Smooth muscle cell of the brain vasculature (primary cell): ENCODE measurements at regions not wholly inside any gene's neighbourhood (a gene's known extent, or its start where the extent isn't known, plus 50 kb on each side); places are given as distances from the start of the nearest gene placed in this dataset.
"Not testable (repeated sequence)": the region's sequence is repeated elsewhere in the genome, so short reads cannot be mapped to it uniquely, and the experiment has no call there.

ENCODE experiments used
- DNase-seq: peaks from one replicate; pipeline ENCODE4 v3.0.0-alpha.2; 2012; ENCODE audit warnings: low read depth, low spot score

GRCh38 chr2:66105066-66105753, 329.7 kb upstream of the MEIS1 start:
- DNase-seq = no peak

GRCh38 chr2:66103581-66103980, 331.3 kb upstream of the MEIS1 start:
- DNase-seq = no peak

DNA sequence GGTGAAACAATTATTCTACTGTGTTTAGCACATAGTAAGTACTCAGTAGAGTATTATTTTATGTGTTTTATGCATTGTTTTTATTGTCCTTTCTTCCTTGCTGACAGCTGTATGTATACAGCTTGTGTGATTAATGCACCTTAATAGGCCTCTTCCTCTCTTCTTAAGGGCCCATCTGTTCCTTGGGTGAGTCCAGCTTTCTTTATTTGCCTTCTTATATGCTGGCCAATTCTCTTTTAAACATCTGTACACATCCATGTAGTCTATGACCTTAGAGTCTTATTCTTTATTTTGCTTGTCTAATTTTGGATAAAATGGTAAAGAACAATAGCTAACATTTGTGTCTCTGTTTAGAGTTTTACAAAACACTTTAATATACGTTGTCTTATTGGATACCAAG, 333.7 kb upstream of the MEIS1 start:
- no peak for DNase-seq

DNA sequence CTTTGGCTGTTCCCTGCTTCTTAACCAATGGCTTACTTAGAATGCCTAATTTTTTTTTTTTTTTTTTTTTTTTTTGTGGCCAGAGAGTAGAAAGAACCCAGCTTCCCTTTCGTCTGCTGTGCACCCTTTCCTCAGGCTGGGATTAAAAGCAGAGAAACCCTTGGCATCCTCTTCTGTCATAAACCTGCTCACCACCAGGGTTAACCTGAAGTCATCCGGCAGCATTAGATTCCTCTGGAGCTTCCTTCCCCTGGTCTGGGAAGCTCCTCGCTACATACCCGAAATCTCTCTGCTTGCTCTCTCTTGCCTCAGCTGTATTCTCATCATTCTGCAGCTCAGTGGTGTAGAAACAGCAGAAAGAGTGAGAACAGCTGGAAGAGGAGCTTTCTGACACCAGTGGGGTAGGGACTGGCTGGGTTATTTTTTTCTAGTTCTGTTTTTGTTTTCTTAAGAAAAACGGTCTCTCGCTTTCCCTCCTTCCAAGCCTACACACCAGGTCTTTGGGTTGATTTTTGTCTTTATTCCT, 339.0 kb upstream of the MEIS1 start:
- DNase-seq = no peak

- not testable (repeated sequence) for DNase-seq
Measured at GRCh38 chr2:66094689-66095088, 340.2 kb upstream of the MEIS1 start.

DNA sequence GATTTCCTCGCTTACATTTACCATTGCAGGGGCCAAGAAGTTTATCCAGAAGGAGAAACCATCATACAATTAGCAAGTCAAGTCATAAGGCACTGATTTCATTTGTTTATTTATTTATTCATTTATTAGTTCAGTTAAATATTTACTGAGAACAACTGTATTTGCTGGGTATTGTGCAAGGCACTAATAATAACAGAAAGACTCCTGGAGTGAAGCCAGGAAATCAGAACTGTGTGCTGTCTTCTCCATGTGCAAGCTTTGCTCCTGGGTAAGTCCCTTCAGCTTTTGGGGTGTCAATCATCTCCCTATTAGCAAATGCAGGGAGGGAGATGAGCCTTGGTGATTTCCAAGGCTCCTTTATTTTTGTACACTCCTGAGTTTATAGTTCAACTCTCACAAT, 341.6 kb upstream of the MEIS1 start:
- no peak for DNase-seq

- no peak for DNase-seq
Measured at GRCh38 chr2:66084948-66085590, 349.9 kb upstream of the MEIS1 start.

DNA sequence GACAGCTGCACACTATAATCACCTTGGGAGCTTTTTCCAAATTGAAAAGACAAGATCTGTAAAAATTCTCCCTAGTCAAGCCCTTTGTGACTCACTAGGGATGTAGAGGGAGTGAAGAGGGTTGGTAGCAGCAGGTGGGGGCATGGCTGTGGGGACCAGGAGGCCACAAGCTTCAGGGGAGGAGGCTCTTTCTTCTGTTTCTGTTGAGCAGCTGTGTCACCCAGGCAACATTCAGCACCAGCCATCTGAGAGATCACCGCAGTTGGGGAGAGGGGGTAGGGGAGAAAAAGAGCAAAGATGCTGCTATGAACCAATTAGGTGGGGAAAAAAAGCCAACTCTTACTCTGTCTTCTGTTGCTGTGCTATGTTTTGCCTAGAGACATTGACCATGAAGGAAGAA, 352.3 kb upstream of the MEIS1 start:
- no peak for DNase-seq

DNA sequence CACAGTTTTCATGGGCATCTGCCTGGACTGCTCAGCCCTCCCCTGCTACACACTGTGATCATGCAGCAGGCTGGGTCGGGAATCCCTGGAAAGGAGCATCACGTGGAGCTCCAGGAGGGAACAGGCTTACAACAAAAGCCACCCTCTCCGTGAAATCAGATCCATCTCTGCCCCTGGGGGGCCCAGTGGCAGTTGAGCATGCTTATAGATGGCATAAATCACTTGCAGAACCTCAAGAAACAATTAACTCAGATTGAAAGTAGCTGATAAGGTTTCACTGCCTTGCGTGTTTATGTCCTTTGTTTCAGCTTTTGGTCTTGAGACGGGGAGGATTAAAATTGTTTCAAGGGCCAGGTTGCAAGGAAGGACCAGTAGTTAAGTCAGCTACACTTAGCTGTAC, 354.8 kb upstream of the MEIS1 start:
- DNase-seq = no peak

- no peak for DNase-seq
Measured at GRCh38 chr2:66073172-66073571, 361.8 kb upstream of the MEIS1 start.

DNA sequence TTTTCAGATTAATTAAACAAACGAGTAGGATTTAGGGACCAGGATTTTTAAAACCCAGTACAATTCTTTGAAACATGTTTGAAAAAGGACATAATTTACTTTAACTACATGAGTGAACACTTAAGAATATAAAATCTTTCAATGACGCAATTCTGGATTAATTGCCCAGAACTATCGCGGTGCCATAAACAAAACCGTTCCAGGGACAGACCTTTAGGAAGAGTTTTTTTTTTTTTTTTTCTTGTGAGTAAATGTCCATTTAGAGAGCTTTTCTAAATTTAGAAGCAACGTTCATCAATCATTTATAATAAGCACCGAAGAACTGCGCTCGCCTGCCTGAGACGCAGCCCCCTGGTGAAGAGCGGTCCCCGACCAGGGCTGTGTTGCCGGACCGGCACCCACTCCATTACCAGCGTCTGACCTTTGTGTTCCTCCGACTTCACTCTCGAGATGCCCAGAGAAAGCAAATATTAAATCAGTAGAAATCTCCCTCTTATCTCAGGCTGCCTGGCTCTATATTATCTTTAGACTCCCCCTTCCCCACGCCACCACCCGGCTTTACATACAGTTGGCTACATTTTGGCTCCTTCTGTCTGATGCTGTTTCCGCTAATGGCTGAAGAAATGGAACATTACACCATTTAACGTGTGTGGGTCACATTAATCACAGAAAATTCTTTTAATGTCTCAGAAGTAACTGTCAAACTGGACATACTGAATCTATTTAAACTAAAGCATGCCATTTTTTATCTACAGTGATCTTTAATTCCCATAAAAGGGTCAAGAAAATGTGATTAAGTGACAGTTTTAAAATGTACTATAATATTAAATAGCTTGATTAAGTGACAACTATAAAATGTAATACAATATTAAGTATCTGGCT, 364.0 kb upstream of the MEIS1 start:
- DNase-seq = no peak

DNA sequence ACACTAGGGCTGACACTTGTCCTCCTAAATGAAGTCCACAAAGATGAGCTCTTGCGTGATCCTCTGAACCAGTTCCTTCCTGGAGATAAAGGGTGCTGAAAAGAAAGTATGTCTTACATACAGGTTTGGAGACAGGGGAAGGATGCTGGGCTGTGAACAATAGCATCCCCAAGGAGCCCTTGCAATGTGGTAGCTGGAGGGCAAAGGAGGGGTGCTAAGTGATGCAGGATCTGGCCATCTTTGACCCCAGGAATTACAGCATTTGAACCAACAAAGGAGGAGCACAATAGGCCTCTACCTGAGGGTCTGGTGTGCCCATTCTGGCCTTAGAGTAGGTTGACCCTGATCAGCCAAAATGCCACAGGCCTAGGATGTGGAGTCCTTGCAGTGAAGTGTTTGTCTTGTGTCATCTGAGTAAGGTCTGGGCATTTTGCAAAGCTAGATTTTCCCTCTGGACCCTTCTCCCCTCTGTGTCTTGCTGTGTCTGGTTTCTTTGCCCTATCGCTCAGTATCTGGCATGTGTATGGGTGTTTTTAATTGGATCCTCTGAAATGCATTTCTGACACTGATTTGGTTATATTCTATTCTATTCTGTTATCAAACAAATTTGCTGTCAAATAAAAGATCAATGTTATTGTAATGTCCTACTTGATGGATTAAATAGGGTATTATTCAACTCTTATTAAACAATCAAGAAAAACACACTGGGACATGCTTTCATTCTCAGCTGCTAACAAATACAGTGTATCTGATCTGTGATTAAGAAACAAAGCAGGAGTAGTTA, 364.8 kb upstream of the MEIS1 start:
- no peak for DNase-seq

DNA sequence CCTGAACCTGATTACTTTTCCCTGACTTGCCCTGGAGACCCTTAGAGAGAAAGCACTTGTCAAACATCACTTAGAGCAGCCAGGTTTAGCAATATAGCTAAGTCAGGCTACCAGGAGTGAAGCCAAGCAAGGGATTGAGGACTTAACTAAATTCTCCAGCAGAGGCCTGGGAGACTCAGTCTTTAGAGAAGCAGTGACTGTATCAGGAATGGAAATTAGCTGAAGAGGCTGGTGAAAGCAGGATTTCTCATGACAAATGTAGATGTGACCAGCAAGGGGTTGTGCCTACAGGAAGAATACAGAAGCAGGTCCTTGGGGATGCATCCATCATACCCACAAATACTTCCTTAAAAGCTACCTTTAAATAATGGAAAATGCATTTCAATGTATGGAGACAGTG, 368.9 kb upstream of the MEIS1 start:
- no peak for DNase-seq

DNA sequence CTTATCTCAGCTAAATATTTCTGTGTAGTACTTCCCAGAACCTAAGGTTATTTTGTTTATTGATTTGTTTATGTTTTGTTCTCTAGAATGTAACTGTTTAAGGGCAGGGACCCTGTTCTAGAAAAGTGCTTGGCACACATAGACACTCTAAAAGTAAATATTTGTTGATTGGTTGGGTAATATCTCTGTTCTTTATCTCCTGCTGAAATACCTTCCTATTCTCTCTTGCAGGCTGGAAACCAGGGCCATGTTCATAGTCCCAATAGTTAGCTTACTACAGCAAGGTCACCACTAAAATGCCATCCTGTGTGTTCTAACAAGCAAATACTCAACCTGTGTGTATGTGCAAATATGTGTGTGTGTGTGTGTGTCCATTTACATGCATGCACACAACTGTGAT, 375.6 kb upstream of the MEIS1 start:
- no peak for DNase-seq

DNA sequence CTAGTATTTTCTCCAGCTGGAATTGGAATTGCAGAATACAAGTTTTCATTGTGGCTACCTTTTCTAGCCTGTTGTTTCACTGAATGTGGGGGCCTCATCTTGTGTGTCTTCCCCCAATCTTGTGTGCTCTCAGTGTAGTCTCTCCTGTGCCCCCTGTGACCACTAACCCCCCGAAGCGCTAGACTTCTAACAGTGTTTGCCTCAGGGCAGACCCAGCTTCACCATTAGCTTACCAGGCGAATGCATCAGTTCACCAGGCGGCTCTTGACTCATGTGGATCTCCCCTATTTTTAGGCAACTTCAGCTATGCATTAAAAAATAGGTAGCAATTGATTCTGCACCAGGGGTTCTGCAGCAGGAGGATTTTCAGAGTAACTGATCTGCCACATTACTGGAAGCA, 376.2 kb upstream of the MEIS1 start:
- DNase-seq = no peak

- DNase-seq = no peak
Measured at GRCh38 chr2:66057844-66058243, 377.1 kb upstream of the MEIS1 start.

DNA sequence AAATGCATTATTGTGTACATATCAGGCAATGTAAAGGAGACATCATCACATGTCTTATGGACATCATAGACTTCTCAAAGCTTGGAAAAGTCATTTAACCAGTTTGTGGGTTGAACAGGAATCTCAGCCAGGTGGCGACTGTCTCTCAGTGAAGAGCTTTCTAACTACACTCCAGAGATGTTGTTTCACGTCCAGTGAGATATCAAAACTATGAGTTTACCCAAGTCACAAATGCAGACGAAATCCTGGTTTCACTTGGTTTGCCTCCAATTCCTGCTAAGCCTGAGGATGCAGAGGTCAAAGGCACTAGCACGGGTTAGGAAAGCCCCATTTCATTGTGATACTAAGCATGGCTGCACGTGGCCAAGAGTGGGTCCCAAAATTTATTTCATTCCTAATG, 384.5 kb upstream of the MEIS1 start:
- DNase-seq = no peak

DNA sequence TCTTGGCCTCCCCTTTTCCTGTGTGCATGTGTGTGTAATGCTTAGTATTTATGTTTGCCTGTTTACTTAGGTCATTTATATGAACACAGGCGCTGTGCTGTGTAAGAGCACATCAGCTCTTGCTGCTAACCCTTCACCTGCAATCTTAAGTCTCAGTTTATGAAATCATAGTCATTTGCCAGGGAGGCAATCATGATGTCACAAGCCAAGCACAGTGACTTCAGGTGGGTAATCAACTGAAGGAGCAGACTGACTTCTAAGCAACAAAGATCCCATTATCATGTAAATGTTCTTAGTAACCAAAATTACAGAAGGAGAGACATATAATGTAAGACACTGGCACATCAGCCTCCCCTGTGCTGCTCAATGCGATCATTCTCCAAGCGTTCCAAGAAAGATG, 386.3 kb upstream of the MEIS1 start:
- DNase-seq = no peak

DNA sequence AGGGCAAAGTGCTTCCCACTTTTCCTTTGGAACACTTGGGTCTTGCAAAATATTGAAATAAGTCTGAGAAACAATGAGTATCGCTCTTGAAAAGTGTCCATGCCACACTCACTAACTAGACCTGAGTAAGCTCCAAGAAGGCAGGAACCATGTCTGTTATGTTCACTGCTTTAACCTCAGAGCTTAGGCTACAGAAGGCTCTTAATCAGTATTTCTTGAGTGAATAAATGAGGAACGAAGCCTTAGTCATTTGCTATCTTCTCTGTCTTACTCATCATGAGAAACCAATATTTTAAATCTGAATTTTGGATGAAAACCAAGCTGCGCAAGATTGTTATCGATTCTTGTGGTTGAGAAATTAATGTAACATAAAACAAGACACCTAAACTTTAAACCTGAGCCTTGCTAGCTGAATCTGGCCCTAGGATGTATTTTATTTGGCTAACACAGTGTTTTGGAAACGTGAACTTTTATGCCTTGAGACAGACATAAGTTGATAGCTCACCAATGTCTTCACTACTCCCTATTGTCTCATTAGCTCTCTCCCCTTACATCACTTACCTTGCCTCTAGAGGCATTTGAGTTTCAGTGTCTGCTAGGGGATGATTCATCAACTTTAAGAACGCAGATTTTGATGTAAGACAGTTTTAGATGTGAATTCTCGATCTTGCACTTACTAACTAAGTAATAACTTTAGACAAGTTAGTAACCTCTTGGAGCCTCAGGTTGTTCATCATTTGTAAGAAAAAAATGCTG, 392.8 kb upstream of the MEIS1 start:
- DNase-seq = no peak

DNA sequence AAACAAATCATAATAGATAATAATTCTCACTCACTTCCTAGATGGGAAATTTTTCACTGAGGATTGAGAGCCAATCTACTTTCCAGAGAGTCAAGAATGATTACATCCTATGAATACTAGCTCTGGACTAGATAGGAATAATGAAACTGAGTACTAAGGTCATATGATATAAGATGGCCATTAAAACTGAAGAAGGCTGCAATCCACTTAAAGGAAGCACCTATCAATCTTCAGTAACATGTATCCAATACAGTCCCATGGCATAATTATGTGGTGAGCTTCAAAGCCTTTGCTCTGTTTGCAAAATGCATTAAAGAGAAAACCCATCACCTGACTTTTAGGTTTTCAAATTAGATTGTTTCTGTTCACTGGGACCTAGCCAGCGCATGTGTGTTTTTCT, 398.0 kb upstream of the MEIS1 start:
- no peak for DNase-seq

GRCh38 chr2:66034467-66034866, 400.5 kb upstream of the MEIS1 start:
- DNase-seq = no peak
